HepG2 (cell line): ENCODE measurements at regions not wholly inside any gene's neighbourhood (a gene's known extent, or its start where the extent isn't known, plus 50 kb on each side); places are given as distances from the start of the nearest gene placed in this dataset.
"Not testable (repeated sequence)": the region's sequence is repeated elsewhere in the genome, so short reads cannot be mapped to it uniquely, and the experiment has no call there.

ENCODE experiments used
- ATAC-seq: fragments of 200-7000 bp; cut with Tn5 transposase; 3 replicates; pipeline ENCODE4 v1.9.1; 2020; ENCODE audit warnings: mild to moderate bottlenecking, moderate library complexity
- BruUV-seq: library from RNA; stranded (reverse); fragments of 400-500 nt; replicated peaks from 2 replicates; lab custom pipeline; 2021; lab: Mats Ljungman, UMichigan
- CTCF ChIA-PET: fragments of 300-600 bp; formaldehyde crosslinking; extraction: SDS; loops from one replicate; lab custom pipeline; 2021; ENCODE audit warnings: low total read pairs, inconsistent platforms, low intra/inter-chr PET ratio; lab: Yijun Ruan, JAX
- POLR2A ChIA-PET: fragments of 350-600 bp; sonication (Branson Sonifier 250); formaldehyde crosslinking; loops from one replicate; lab custom pipeline; 2020; ENCODE audit warnings: antibody characterized with exemption, inconsistent platforms; lab: Yijun Ruan, JAX
- DNase-seq: peaks from one replicate; pipeline ENCODE4 v3.0.0-alpha.2; 2015; ENCODE audit warnings: low spot score
- FAIRE-seq: peaks from 3 replicates; lab custom pipeline; 2011; peaks lifted over from hg19 to GRCh38; lab: Jason Lieb, UNC
- H2AFZ ChIP-seq: one replicate; pipeline ENCODE4 v1.6.1; 2011; ENCODE audit warnings: low read length, inconsistent platforms
- H3K27ac ChIP-seq: fragments of 300-600 bp; 3 replicates; pipeline ENCODE4 v1.8.0; 2011; ENCODE audit warnings: mixed run types, mild to moderate bottlenecking, mixed read lengths, low read length, inconsistent platforms; ENCODE audit not compliant: insufficient read depth; ENCODE audit errors: extremely low read length
- H3K27me3 ChIP-seq, 2 experiments: fragments of 200-600 bp in 1 of 2; 2 replicates in 1 of 2; 3 replicates in 1 of 2; pipeline versions ENCODE4 v1.6.0 to v1.8.0; 2011; ENCODE audit warnings: low read length in 2 of 2, mild to moderate bottlenecking in 2 of 2, moderate library complexity in 2 of 2, inconsistent platforms in 1 of 2; ENCODE audit not compliant: insufficient read depth in 2 of 2, control insufficient read depth in 1 of 2
- H3K36me3 ChIP-seq, 2 experiments: fragments of 200-600 bp in 1 of 2; replicated peaks in 1 of 2; 2 replicates in 1 of 2; 3 replicates in 1 of 2; pipeline versions ENCODE4 v1.5.1 to v1.8.0; 2011; ENCODE audit warnings: low read length in 2 of 2, inconsistent platforms in 1 of 2; ENCODE audit not compliant: insufficient read depth in 2 of 2, control insufficient read depth in 1 of 2
- H3K4me1 ChIP-seq: 2 replicates; pipeline ENCODE4 v1.5.1; 2012; ENCODE audit warnings: low read length, inconsistent platforms; ENCODE audit not compliant: insufficient read depth
- H3K4me2 ChIP-seq: 2 replicates; pipeline ENCODE4 v1.6.0; 2011; ENCODE audit warnings: low read depth, low read length, inconsistent platforms
- H3K4me3 ChIP-seq, 3 experiments: fragments of 200-600 bp in 1 of 3; sonication (generic), shearing (Covaris generic) in 1 of 3; replicated peaks in 1 of 3; 2 replicates each; pipeline ENCODE4 v1.5.1; 2011 to 2016; ENCODE audit warnings: low read length in 3 of 3, inconsistent platforms in 2 of 3, low read depth in 2 of 3, mild to moderate bottlenecking in 2 of 3, control low read depth in 1 of 3, mixed read lengths in 1 of 3; ENCODE audit not compliant: insufficient read depth in 1 of 3
- H3K79me2 ChIP-seq: one replicate; pipeline ENCODE4 v1.6.1; 2011; ENCODE audit warnings: low read length, inconsistent platforms; ENCODE audit not compliant: insufficient read depth
- H3K9ac ChIP-seq: 2 replicates; pipeline ENCODE4 v1.6.0; 2011; ENCODE audit warnings: mild to moderate bottlenecking, low read depth, low read length, inconsistent platforms; ENCODE audit not compliant: insufficient read depth
- H3K9me3 ChIP-seq: 2 replicates; pipeline ENCODE4 v1.5.1; 2012; ENCODE audit warnings: mild to moderate bottlenecking, low read length
- H4K20me1 ChIP-seq: 2 replicates; pipeline ENCODE4 v1.6.0; 2011; ENCODE audit warnings: inconsistent platforms, mild to moderate bottlenecking, low read length, moderate library complexity; ENCODE audit not compliant: insufficient read depth
- FOXA1 ChIP-seq, 2 experiments: fragments of 450-650 bp in 1 of 2; sonication (generic) in 1 of 2; formaldehyde crosslinking in 1 of 2; IDR thresholded peaks; 2 replicates each; pipeline versions ENCODE4 v1.4.0 to v1.6.1; 2016 to 2020; ENCODE audit warnings: missing genetic modification reagents in 1 of 2
- HNF1A ChIP-seq, 2 experiments: sonication (generic) in 1 of 2; formaldehyde crosslinking in 1 of 2; IDR thresholded peaks; 2 replicates each; pipeline versions ENCODE4 v1.4.0 to v1.6.1; 2016 to 2020; ENCODE audit warnings: borderline replicate concordance in 1 of 2, low read depth in 1 of 2, mild to moderate bottlenecking in 1 of 2, missing genetic modification reagents in 1 of 2
- HOXA5 ChIP-seq: sonication (generic); formaldehyde crosslinking; IDR thresholded peaks from 2 replicates; pipeline ENCODE4 v1.4.0; 2020; ENCODE audit warnings: missing genetic modification reagents
- SATB2 ChIP-seq: sonication (generic); formaldehyde crosslinking; IDR thresholded peaks from 2 replicates; pipeline ENCODE4 v1.5.0; 2020; ENCODE audit warnings: missing genetic modification reagents
- ZNF407 ChIP-seq: sonication (generic); formaldehyde crosslinking; IDR thresholded peaks from one replicate; pipeline ENCODE4 v1.5.1; 2020; ENCODE audit warnings: mild to moderate bottlenecking, missing genetic modification reagents; ENCODE audit errors: not compliant biosample characterization
- ZSCAN22 ChIP-seq: sonication (generic); formaldehyde crosslinking; IDR thresholded peaks from 2 replicates; pipeline ENCODE4 v1.4.0; 2020; ENCODE audit warnings: mild to moderate bottlenecking, missing genetic modification reagents
- WGBS: methylation state at CpG from one replicate; pipeline ENCODE4 v1.1.6; 2017; ENCODE audit warnings: low lambda C conversion rate; 5-methylcytosine and 5-hydroxymethylcytosine counted together
- in situ Hi-C: cut with HindIII; loops from 2 replicates; pipeline ENCODE4 v1.10.0; 2017; ENCODE audit warnings: low pct_unique_long_range_greater_than_20kb; ENCODE audit not compliant: extremely low pct_ligation_motif_present
- intact Hi-C: fragments of 100-400 bp; cut with micrococcal nuclease; formaldehyde crosslinking; loops from one replicate; pipeline ENCODE4 v1.10.0; 2022; ENCODE audit not compliant: unreplicated experiment

GRCh38 chr6:106857771-106858652 lies 116.5 kb downstream of the CD24 start (continued):
- TF ChIP-seq HNF1A (IDR thresholded peaks at IDR 0.05; ENCODE audit: low read depth) (no peak), HNF1A (CRISPR knock-in tag; IDR thresholded peaks at IDR 0.05; ENCODE audit: borderline replicate concordance) (no peak), SATB2 (no peak), HOXA5 (no peak), ZSCAN22 (CRISPR knock-in tag) (no peak), ZNF407 (CRISPR knock-in tag) (no peak), FOXA1 (IDR thresholded peaks at IDR 0.05) (no peak), FOXA1 (CRISPR knock-in tag; IDR thresholded peaks at IDR 0.05) (no peak)

GRCh38 chr6:106857310-106857709 lies 117.2 kb downstream of the CD24 start:
- ATAC-seq, BruUV-seq, H2AFZ ChIP-seq, H3K9ac ChIP-seq, H3K4me2 ChIP-seq, H3K4me1 ChIP-seq, H3K27me3 ChIP-seq, H3K36me3 ChIP-seq, H3K79me2 ChIP-seq, POLR2A ChIA-PET, DNase-seq, H3K4me3 ChIP-seq, H3K27ac ChIP-seq, in situ Hi-C loops, H4K20me1 ChIP-seq, FAIRE-seq, intact Hi-C loops, CTCF ChIA-PET: not testable (repeated sequence)
- H3K9me3 ChIP-seq, result peaks cover 18% of the 10 kb centered on the region
- WGBS, result 100% methylated on average over 2 of the region's 2 CpGs
